ENCODE measurements at regions not wholly inside any gene's neighbourhood (a gene's known extent, or its start where the extent isn't known, plus 50 kb on each side); places are given as distances from the start of the nearest gene placed in this dataset.
"Not testable (repeated sequence)": the region's sequence is repeated elsewhere in the genome, so short reads cannot be mapped to it uniquely, and the experiment has no call there.

DNA sequence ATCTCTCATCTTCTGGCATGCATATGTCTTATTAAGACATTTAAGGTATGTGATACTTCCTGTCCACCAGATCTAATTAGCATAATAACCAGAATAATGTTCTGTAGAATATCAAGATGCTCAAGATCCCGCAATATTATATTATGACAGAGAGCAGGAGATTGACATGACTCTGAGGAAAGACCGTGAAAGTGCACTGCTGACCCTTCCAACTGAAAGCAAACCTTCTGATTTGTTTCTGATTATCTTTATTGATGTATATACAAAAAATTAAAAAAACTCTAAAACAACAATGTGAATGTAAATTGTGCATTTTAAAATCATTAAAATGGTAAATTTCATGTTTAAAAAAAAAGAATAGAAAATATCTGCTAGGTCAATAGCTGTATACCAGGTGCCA is 184.4 kb upstream of the TMEM45B start:
- Mint-ChIP-seq H3K9me3 (no peaks in the 10 kb centered on the region), H3K36me3 (no peaks in the 10 kb centered on the region), H3K27ac (no peak overlapping the region), H3K27me3 (peaks cover 2% of the 10 kb centered on the region), H3K4me1 (no peaks in the 10 kb centered on the region), H3K4me3 (no peak overlapping the region)
- no peak for DNase-seq
- POLR2A ChIA-PET, result no interaction called here
- ATAC-seq (ENCODE audit: low read depth), result no peak

DNA sequence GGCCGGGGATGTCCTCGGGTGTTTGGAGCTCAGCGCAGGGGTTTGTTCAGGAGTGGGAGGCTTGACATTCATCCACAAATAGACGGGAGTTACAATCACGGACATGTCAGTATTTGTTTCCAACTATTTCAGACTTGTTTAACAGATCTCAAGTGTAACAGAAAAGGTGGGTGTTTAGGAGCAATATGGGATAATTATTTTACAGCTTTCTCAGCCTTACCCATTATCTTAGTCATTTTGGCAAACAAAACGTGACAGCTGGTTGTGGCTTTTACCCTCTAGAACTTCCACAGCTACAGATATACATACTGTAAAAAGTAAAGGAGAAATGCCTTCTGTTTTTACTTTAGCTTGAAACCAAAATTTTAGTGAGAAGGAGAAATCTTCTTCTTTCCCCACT is 178.7 kb upstream of the TMEM45B start:
- POLR2A ChIA-PET, result no interaction called here
- Mint-ChIP-seq H3K4me3 (no peak overlapping the region), H3K9me3 (no peaks in the 10 kb centered on the region), H3K4me1 (peaks cover 4% of the 10 kb centered on the region), H3K36me3 (no peaks in the 10 kb centered on the region), H3K27me3 (no peaks in the 10 kb centered on the region), H3K27ac (no peak overlapping the region)
- no peak for DNase-seq
- ATAC-seq (ENCODE audit: low read depth), result no peak

DNA sequence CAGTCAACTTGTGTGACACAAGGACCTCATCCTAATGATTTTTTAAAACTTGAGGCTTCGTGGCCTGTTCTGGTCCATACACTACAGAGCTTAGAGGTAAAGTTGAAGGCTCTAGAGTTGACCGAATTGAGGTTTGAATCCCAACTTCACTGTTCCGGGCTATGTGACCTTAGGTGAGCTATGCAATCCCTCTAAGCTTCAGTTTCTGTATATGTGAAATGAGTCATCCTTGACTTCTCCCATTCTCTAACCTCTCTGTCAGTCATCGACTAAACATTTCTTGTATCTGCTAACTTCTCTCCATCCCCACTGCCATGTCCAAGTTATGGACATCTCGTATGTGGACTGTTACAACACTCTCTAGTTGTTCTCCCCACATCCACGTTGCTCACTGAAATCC is 178.2 kb upstream of the TMEM45B start:
- no peaks in the 10 kb centered on the region for H3K9me3 Mint-ChIP-seq
- H3K27me3 Mint-ChIP-seq, result no peaks in the 10 kb centered on the region
- POLR2A ChIA-PET, result no interaction called here
- no peak for DNase-seq
- H3K27ac Mint-ChIP-seq, result no peak overlapping the region
- peaks cover 4% of the 10 kb centered on the region for H3K4me1 Mint-ChIP-seq
- no peak overlapping the region for H3K4me3 Mint-ChIP-seq
- no peak for ATAC-seq (ENCODE audit: low read depth)
- H3K36me3 Mint-ChIP-seq, result no peaks in the 10 kb centered on the region

DNA sequence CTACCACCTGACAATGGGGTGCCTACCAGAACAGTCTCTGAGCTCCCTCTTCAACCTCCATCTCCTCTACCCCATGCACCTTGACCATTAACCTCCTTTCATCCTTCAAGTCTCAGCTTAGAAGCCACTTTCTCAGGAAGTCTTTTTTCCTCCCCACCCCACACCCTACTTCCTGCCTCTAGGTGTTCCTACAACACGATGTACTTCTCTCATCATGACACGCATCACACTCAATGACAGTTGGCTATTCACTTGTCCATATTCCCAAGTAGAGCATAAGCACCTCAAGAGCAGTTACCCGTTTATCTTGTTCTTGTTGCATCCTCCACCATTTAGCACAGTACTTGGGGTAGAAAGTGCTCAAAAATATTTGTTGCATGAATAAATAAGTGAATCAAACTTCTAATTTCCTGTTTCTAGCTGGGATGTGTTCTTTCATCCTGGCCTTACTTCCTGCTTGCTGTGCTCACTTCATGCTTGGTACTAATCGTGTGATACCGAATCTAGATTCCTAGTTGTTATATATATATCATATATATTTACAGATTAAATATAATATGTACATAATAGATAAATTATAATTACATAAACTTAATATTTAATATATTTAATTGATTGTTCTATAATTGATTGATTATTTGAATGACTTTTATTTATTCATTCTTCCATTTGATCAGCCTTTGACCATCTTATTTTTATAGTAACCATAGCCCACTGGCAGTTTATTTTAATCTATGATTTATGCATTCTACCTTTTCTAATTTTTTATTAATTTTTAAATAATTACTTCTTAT is 177.5 kb upstream of the TMEM45B start:
- POLR2A ChIA-PET, result no interaction called here
- no peak overlapping the region for H3K27ac Mint-ChIP-seq
- H3K9me3 Mint-ChIP-seq, result no peaks in the 10 kb centered on the region
- no peak overlapping the region for H3K4me3 Mint-ChIP-seq
- DNase-seq, result no peak
- no peaks in the 10 kb centered on the region for H3K27me3 Mint-ChIP-seq
- no peaks in the 10 kb centered on the region for H3K36me3 Mint-ChIP-seq
- H3K4me1 Mint-ChIP-seq, result peaks cover 4% of the 10 kb centered on the region
- ATAC-seq (ENCODE audit: low read depth), result no peak

DNA sequence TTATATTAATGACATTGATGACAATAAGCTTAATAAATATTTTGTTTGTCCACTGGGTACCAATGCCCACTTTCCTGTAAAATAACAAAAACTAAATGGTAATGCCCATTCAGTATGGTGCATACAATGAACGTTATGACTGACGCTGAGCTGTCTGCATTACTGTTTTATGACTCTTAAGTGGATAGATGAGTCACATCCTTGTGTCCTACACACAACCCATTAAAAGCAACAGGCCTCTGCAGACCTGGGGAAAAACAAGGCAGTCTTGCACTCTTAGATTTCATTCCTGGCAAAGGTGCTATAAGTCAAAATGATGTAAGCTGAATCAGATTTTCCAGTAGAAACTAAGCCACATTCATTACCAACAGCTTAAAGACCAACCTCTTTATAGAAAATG is 176.3 kb upstream of the TMEM45B start:
- no peaks in the 10 kb centered on the region for H3K27me3 Mint-ChIP-seq
- H3K4me1 Mint-ChIP-seq, result peaks cover 4% of the 10 kb centered on the region
- no peak for ATAC-seq (ENCODE audit: low read depth)
- no peak overlapping the region for H3K27ac Mint-ChIP-seq
- no peak overlapping the region for H3K4me3 Mint-ChIP-seq
- DNase-seq, result no peak
- H3K9me3 Mint-ChIP-seq, result no peaks in the 10 kb centered on the region
- H3K36me3 Mint-ChIP-seq, result no peaks in the 10 kb centered on the region
- POLR2A ChIA-PET, result no interaction called here

DNA sequence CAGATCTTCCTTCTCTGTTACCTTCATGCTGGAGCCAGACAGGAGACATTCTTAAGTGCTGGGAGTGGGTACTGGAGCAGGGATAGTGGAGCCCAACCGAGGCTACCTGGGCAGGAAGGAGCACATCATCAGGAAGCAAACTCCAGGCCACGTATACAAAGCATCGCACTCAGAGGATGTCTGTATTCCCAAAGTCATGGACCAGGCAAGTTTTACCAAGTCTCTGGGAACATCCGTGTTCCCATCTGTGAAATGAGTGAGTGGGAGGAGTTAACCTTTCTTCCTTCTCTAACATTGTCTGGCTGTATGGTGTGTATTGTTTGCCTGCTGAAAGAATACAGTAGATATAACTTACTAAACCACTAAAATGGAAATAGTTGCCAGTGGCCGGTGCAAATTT is 175.0 kb upstream of the TMEM45B start:
- Mint-ChIP-seq H3K36me3 (no peaks in the 10 kb centered on the region), H3K4me3 (no peak overlapping the region), H3K9me3 (no peaks in the 10 kb centered on the region), H3K27me3 (no peaks in the 10 kb centered on the region), H3K27ac (no peak overlapping the region), H3K4me1 (peaks cover 4% of the 10 kb centered on the region)
- no peak for ATAC-seq (ENCODE audit: low read depth)
- POLR2A ChIA-PET, result no interaction called here
- DNase-seq, result no peak

DNA sequence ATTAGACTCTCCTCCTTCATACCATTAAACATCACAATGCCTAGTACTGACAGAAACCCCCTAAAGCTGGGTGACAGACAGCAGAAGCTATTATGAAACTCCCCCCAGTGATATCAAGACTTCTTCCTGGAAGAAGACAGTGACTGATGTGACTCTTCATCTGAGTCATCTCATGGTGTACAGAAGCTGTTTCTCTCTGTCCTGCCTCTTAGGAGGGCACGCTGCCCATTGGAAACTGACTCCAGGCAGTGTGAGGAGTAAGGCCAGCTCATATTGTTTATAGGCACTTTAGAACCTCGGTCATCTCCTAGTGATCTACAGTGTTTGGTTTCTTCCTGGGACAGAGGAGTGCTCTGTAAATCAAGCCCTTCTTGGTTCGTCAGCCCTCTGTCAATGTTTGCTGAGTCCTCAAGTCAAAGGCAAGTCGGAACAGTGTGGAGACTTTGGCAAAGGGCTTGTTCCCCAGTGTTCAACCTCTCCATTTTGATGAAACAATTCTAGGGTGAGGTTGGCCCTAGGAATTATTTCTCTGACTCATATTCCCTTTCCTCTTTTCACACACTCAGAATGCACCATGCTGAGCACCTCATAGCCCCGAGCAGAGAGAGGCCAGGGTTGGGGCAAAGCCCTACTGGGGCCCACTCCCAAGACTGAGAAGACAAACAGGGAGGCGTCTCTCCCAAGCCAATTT is 172.5 kb upstream of the TMEM45B start:
- ATAC-seq (ENCODE audit: low read depth) (no peak), DNase-seq (no peak)
- Mint-ChIP-seq H3K27me3 (no peaks in the 10 kb centered on the region), H3K36me3 (no peaks in the 10 kb centered on the region), H3K27ac (no peak overlapping the region), H3K4me3 (no peak overlapping the region), H3K4me1 (no peaks in the 10 kb centered on the region), H3K9me3 (no peaks in the 10 kb centered on the region)
- POLR2A ChIA-PET, result no interaction called here

DNA sequence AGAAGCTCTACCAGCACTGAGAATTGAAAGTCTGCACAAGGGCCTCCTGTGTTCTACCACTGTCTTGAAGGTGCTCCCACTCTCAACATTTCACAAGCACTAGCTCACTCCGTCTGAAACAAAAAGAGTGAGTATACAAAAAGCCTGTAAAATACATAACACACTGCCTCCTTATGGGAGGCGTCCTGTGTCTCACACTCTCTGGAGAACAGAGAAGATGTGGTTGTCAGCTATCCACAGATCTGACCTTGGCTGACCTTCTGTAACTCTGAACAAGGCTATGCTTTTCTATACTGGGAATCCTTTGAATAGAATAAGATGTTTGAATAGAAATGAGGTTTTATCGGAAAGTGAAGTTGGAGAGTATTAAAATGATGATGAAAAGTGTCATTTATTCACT is 171.3 kb upstream of the TMEM45B start:
- no peaks in the 10 kb centered on the region for H3K27me3 Mint-ChIP-seq
- no peaks in the 10 kb centered on the region for H3K4me1 Mint-ChIP-seq
- H3K36me3 Mint-ChIP-seq, result no peaks in the 10 kb centered on the region
- DNase-seq, result no peak
- H3K4me3 Mint-ChIP-seq, result no peak overlapping the region
- ATAC-seq (ENCODE audit: low read depth), result no peak
- H3K27ac Mint-ChIP-seq, result no peak overlapping the region
- H3K9me3 Mint-ChIP-seq, result no peaks in the 10 kb centered on the region
- POLR2A ChIA-PET, result no interaction called here

DNA sequence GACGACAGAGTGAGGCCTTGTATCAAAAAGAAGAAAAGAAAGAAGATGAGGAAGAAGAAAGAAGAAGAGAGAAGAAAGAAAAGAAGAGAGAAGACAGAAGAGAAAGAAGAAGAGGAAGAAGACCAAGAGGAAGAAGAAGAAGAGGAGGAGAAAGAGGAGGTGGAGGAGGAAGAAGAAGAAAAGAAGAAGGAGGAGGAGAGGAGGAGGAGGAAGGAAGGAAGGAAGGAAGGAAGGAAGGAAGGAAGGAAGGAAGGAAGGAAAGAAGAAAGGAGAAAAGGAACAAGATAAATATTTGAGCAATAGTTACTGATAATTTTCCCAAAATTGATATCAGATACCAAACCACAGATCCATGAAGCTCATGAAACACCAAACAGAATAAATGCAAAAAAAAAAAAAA is 169.7 kb upstream of the TMEM45B start:
- no peak overlapping the region for H3K27ac Mint-ChIP-seq
- POLR2A ChIA-PET, result no interaction called here
- H3K9me3 Mint-ChIP-seq, result no peaks in the 10 kb centered on the region
- DNase-seq, result no peak
- ATAC-seq (ENCODE audit: low read depth), result no peak
- H3K27me3 Mint-ChIP-seq, result no peaks in the 10 kb centered on the region
- no peaks in the 10 kb centered on the region for H3K36me3 Mint-ChIP-seq
- H3K4me3 Mint-ChIP-seq, result no peak overlapping the region
- no peaks in the 10 kb centered on the region for H3K4me1 Mint-ChIP-seq

DNA sequence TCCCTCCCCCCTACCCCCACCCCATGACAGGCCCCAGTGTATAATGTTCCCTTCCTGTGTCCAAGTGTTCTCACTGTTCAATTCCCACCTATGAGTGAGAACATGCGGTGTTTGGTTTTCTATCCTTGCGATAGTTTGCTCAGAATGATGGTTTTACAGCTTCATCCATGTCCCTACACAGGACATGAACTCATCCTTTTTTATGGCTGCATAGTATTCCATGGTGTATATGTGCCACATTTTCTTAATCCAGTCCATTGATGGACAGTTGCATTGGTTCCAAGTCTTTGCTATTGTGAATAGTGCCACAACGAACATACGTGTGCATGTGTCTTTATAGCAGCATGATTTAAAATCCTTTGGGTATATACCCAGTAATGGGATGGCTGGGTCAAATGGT is 165.6 kb upstream of the TMEM45B start:
- not testable (repeated sequence) for ATAC-seq (ENCODE audit: low read depth); DNase-seq

DNA sequence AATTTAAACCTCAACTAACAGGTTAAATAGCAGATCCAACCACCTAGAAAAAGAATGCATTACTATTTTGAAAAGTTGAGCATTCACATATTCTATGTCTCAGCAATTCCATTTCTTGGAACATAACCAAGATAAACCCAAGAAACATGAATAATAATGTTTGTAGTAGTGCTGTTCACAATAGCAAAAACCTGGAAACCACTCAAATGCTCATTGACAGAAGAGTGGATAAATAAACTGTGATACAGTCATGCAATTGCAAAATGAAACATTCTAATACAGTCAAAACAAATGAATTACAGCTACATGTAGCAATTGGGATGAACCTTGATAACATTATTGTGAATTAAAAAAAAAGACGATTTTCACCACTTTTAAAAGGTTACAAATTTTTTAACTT is 162.8 kb upstream of the TMEM45B start:
- no peak for ATAC-seq (ENCODE audit: low read depth)
- Mint-ChIP-seq H3K36me3 (no peaks in the 10 kb centered on the region), H3K9me3 (peaks cover 17% of the 10 kb centered on the region), H3K4me1 (no peaks in the 10 kb centered on the region), H3K4me3 (no peak overlapping the region), H3K27me3 (no peaks in the 10 kb centered on the region), H3K27ac (no peak overlapping the region)
- DNase-seq, result no peak
- POLR2A ChIA-PET, result no interaction called here

More for the DNA sequence above, 165.6 kb upstream of the TMEM45B start:
- H3K36me3 Mint-ChIP-seq, H3K4me1 Mint-ChIP-seq, H3K27ac Mint-ChIP-seq, H3K4me3 Mint-ChIP-seq, POLR2A ChIA-PET, H3K27me3 Mint-ChIP-seq, H3K9me3 Mint-ChIP-seq: not testable (repeated sequence)

DNA sequence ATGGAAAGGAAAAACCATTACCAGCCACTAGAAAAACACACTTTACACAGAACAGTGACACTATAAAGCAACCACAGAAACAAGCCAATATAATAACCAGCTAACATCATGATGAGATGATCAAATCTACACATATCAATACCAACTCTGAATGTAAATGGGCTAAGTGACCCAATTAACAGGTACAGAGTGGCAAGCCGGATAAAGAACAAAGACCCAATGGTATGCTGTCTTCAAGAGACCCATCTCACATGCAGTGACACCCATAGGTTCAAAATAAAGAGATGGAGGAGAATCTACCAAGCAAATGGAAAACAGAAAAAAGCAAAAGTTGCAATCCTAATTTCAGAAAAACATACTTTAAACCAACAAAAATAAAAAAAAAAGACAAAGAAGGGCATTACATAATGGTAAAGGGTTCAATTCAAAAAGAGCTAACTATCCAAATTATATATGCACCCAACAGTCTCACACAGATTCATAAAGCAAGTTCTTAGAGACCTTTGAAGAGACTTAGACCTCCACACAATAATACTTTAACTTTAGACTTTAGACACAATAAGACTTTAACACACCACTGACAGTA is 160.3 kb upstream of the TMEM45B start:
- no peaks in the 10 kb centered on the region for H3K36me3 Mint-ChIP-seq
- peaks cover 19% of the 10 kb centered on the region for H3K9me3 Mint-ChIP-seq
- H3K4me1 Mint-ChIP-seq, result no peaks in the 10 kb centered on the region
- no peak overlapping the region for H3K27ac Mint-ChIP-seq
- H3K27me3 Mint-ChIP-seq, result no peaks in the 10 kb centered on the region
- POLR2A ChIA-PET, result no interaction called here
- H3K4me3 Mint-ChIP-seq, result no peak overlapping the region
- ATAC-seq (ENCODE audit: low read depth), result no peak
- DNase-seq, result no peak

DNA sequence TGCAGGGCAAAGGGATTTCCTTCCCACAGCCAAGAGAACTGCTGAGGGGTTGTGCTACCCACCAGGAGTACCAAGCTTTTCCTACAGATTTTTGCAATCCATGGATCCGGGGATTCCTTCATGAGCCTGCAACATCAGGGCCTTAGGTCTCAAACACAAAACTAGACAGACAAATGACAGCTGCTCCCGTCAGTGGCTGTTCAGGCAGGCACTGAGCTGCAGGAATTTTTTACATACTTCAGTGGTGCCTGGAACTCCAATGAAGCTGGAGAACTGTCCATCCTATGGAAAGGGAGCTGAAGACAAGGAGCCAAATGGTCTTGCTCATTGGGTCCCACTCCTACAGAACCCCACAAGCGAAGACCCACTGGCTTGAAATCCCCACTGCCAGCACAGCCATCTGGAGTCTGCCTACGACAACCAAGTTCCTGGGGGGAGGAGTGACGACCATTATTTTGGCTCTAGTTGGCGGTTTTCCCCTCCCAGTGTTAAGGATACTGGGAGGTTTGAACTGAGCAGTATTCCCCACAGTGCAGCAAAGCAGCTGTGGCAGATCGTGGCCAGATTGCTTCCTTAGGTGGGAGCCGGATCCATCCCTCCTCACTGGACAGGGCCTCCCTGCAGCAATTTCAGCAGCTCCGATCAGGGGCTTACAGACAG is 157.7 kb upstream of the TMEM45B start:
- DNase-seq, result no peak
- Mint-ChIP-seq H3K27me3 (no peaks in the 10 kb centered on the region), H3K36me3 (no peaks in the 10 kb centered on the region), H3K4me3 (no peak overlapping the region), H3K27ac (no peak overlapping the region), H3K9me3 (peaks cover 16% of the 10 kb centered on the region), H3K4me1 (no peaks in the 10 kb centered on the region)
- POLR2A ChIA-PET, result no interaction called here
- ATAC-seq (ENCODE audit: low read depth), result no peak

DNA sequence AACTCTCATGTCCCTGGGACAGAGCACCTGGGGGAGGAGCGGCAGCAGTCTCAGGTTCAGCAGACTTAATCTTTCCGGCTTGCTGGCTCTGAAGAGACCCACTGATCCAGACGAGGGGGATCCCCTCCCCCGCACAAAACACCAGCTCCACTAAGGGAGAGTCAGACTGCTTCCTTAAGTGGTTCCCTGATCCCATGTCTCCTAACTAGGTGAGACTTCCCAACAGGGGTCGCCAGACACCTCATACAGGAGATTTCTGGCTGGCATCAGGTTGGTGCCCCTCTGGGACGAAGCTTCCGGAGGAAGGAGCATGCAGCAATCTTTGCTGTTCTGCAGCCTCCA is 157.2 kb upstream of the TMEM45B start:
- Mint-ChIP-seq H3K27me3 (no peaks in the 10 kb centered on the region), H3K9me3 (peaks cover 16% of the 10 kb centered on the region), H3K4me3 (no peak overlapping the region), H3K36me3 (no peaks in the 10 kb centered on the region), H3K4me1 (no peaks in the 10 kb centered on the region), H3K27ac (no peak overlapping the region)
- ATAC-seq (ENCODE audit: low read depth) (no peak), DNase-seq (no peak)
- POLR2A ChIA-PET, result no interaction called here
